ENCODE measurements at regions not wholly inside any gene's neighbourhood (a gene's known extent, or its start where the extent isn't known, plus 50 kb on each side); places are given as distances from the start of the nearest gene placed in this dataset.
A peak's percentile ranks its signal among the peaks of the same experiment; 100 is the strongest.

- TF ChIP-seq, protein P1, sequence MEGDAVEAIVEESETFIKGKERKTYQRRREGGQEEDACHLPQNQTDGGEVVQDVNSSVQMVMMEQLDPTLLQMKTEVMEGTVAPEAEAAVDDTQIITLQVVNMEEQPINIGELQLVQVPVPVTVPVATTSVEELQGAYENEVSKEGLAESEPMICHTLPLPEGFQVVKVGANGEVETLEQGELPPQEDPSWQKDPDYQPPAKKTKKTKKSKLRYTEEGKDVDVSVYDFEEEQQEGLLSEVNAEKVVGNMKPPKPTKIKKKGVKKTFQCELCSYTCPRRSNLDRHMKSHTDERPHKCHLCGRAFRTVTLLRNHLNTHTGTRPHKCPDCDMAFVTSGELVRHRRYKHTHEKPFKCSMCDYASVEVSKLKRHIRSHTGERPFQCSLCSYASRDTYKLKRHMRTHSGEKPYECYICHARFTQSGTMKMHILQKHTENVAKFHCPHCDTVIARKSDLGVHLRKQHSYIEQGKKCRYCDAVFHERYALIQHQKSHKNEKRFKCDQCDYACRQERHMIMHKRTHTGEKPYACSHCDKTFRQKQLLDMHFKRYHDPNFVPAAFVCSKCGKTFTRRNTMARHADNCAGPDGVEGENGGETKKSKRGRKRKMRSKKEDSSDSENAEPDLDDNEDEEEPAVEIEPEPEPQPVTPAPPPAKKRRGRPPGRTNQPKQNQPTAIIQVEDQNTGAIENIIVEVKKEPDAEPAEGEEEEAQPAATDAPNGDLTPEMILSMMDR (IDR thresholded peaks at IDR 0.05), result no peak
These were observed 546.1 kb upstream of the SALL3 start for GRCh38 chr18:78433562-78433961.

DNA sequence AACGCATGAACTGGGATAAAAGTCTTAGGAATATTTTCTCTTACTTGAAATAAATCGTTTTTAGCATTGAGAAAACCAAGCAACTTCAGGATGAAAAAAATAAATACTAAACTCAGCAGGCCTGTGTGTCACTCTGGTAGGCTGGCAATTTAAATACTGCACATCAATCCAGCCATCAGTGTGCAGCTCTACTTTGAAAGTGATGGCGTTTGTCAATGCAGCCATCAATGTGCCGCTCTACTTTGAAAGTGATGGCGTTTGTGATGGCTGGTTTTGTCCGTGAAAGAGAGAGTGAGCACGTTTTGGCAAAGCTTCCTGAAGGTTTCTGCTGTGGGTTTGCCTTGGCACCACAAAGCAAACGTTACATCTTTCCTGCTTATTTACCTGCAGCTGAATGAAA, 543.5 kb upstream of the SALL3 start:
- TF ChIP-seq, protein P1 (IDR thresholded peaks at IDR 0.05), result no peak

DNA sequence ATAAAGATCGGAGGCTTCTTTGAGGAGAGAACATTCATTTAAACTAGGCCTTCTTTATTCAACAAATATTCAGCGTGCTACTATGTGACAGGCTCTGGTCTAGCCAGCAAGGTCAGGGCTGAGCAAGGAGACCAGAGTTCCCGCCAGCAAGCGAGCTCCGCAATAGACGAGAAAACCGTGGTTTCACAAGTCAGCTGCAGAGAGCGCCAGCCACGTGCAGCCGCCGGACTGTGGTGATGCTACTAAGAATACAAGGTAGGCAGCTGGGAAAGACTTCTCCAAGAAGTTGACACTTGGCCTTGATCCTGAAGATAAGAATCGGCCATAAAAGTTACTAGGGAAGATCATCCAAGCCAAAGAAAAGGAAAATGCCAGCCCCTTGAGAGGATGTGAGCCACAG, 533.7 kb upstream of the SALL3 start:
- TF ChIP-seq, protein P1 (IDR thresholded peaks at IDR 0.05), result no peak

GRCh38 chr18:78447211-78447610, 532.4 kb upstream of the SALL3 start:
- TF ChIP-seq, protein P1 (IDR thresholded peaks at IDR 0.05), result no peak

- TF ChIP-seq, protein P1 (IDR thresholded peaks at IDR 0.05), result peak; percentile 52
These were observed 531.5 kb upstream of the SALL3 start for GRCh38 chr18:78448106-78448505.

DNA sequence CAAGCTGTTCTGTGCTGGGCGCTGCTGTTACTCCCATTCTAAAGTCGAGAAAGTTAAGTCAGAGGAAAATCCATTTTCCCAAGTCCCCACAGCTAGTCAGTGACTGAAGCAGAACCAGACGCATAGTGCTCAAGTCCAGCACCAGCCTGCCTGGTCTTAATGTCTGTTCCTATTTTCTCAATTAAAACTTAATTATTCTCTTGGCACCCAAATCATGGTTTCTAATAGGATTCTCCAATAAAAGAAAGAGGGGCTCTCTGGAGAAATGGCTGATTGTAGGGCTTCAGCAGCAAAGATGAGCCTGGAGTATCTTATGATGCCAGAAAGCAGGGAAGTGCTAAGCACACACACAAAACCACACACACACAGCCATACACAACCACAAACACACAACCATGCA, 531.0 kb upstream of the SALL3 start:
- TF ChIP-seq, protein P1 (IDR thresholded peaks at IDR 0.05), result no peak

- TF ChIP-seq, protein P1 (IDR thresholded peaks at IDR 0.05), result no peak
These were observed 525.4 kb upstream of the SALL3 start for GRCh38 chr18:78454221-78454620.

GRCh38 chr18:78455386-78455785, 524.2 kb upstream of the SALL3 start:
- TF ChIP-seq, protein P1 (IDR thresholded peaks at IDR 0.05), result no peak

Measured in LNCAP (cell line).